ENCODE measurements at regions not wholly inside any gene's neighbourhood (a gene's known extent, or its start where the extent isn't known, plus 50 kb on each side); places are given as distances from the start of the nearest gene placed in this dataset.

DNA sequence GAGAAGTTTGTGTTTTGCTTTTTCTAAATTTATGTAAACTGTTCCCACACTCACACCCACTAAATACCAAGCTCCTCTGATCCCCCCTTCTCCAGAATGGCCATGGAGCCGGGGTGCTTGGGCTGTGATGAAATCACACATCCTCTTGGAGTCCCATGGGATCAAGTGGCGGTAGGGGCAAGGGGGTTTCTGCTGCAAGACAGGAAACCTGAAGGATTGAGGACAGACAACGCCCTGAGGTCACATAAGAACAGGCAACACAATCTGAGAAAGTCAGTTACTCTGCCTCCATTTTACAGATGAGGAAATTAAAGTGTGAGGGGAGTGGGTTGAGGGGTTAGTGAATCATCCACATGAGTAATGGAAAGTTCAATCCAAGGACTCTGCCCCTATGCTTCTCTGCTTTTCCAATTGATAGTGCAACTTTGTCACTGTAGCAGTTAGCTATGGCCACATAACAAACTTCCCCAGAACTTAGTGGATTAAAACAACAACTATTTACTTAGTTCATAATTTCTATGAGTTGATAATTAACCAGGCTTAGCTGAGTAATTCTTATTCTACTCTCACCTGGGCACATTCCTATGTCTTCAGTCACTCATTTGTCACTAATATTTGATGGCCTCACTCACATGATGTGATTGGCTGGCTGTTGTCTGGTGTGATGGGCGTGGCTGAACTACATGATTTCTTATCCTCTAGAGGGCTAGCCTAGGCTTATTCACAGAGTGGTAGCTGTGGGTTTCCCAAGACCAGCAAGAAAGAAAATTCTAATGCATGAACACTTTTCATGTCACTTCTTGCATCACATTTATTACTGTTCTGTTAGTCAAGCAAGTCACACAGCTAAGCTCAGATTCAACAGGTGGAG is 77.3 kb upstream of the ADRA1D start:
- Histone ChIP-seq H4K20me1 (replicated peaks; ENCODE audit: control insufficient read depth, extremely low read depth, insufficient read depth, low read length) (no peaks in the 10 kb centered on the region), H3K9ac (replicated peaks; ENCODE audit: extremely low read depth, insufficient read depth, low read length) (no peak overlapping the region), H3K27me3 (ENCODE audit: control insufficient read depth in 2 of 2, insufficient read depth in 2 of 2, low read length in 2 of 2) (peaks cover 0 to 2% of the 10 kb centered on the region in 2 experiments), H3K79me2 (ENCODE audit: control insufficient read depth, insufficient read depth, low read length) (no peaks in the 10 kb centered on the region), H3K4me1 (ENCODE audit: control insufficient read depth, extremely low read depth, insufficient read depth, low read length) (no peaks in the 10 kb centered on the region), H3K4me2 (ENCODE audit: insufficient read depth, low read length) (no peak overlapping the region), H3K27ac (ENCODE audit: insufficient read depth, low read depth, low read length) (no peak overlapping the region), H3K4me3 (replicated peaks in 1 of 3; ENCODE audit: insufficient read depth in 1 of 3, low read depth in 1 of 3, low read length in 3 of 3) (no peak overlapping the region), H2AFZ (ENCODE audit: low read depth, low read length) (no peak overlapping the region), H3K9me3 (replicated peaks; ENCODE audit: control insufficient read depth, insufficient read depth, low read length) (no peaks in the 10 kb centered on the region), H3K9me1 (replicated peaks; ENCODE audit: control insufficient read depth, extremely low read depth, insufficient read depth, low read length) (no peaks in the 10 kb centered on the region), H3K36me3 (ENCODE audit: control insufficient read depth in 2 of 2, extremely low read depth in 1 of 2, insufficient read depth in 2 of 2, low read length in 2 of 2) (no peaks in the 10 kb centered on the region)
- intact Hi-C loops (cut with micrococcal nuclease) (no loop called here), dilution Hi-C loops (cut with MboI; ENCODE audit: extremely low pct_ligation_motif_present, low sequenced_read_pairs) (no loop called here)
- no peak for FAIRE-seq
- DNase-seq (ENCODE audit: low read depth, low spot score): no peak
- ChIA-PET POLR2A (no interaction called here), CTCF (no interaction called here)
- no TSS peak for BruUV-seq (replicated peaks)
- TF ChIP-seq POLR2AphosphoS5 (IDR thresholded peaks at IDR 0.05; ENCODE audit: insufficient read depth, low read depth, low read length) (no peak), FOS (IDR thresholded peaks at IDR 0.05; ENCODE audit: borderline replicate concordance, insufficient read depth, low read length) (no peak), POLR2A (IDR thresholded peaks at IDR 0.05; ENCODE audit: low read depth, low read length) (no peak), MYC (IDR thresholded peaks at IDR 0.05; ENCODE audit: low read depth, low read length) (no peak), EZH2 (IDR thresholded peaks at IDR 0.05; ENCODE audit: borderline replicate concordance, low read depth, low read length, severe bottlenecking) (no peak), JUN (IDR thresholded peaks at IDR 0.05; ENCODE audit: borderline replicate concordance, insufficient read depth, insufficient read length, low read depth) (no peak), GATA2 (IDR thresholded peaks at IDR 0.05; ENCODE audit: insufficient read depth, insufficient read length, low read depth, low read length) (no peak)
- TF ChIP-seq, protein P1, sequence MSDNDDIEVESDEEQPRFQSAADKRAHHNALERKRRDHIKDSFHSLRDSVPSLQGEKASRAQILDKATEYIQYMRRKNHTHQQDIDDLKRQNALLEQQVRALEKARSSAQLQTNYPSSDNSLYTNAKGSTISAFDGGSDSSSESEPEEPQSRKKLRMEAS (IDR thresholded peaks at IDR 0.05; ENCODE audit: insufficient read depth, insufficient read length): no peak
- TF ChIP-seq, protein P2, sequence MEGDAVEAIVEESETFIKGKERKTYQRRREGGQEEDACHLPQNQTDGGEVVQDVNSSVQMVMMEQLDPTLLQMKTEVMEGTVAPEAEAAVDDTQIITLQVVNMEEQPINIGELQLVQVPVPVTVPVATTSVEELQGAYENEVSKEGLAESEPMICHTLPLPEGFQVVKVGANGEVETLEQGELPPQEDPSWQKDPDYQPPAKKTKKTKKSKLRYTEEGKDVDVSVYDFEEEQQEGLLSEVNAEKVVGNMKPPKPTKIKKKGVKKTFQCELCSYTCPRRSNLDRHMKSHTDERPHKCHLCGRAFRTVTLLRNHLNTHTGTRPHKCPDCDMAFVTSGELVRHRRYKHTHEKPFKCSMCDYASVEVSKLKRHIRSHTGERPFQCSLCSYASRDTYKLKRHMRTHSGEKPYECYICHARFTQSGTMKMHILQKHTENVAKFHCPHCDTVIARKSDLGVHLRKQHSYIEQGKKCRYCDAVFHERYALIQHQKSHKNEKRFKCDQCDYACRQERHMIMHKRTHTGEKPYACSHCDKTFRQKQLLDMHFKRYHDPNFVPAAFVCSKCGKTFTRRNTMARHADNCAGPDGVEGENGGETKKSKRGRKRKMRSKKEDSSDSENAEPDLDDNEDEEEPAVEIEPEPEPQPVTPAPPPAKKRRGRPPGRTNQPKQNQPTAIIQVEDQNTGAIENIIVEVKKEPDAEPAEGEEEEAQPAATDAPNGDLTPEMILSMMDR (IDR thresholded peaks at IDR 0.05; ENCODE audit: extremely low read depth in 1 of 2, insufficient read depth in 1 of 2, low read depth in 1 of 2, low read length in 2 of 2): no peak
